Urinary bladder (tissue), 3 donors: ENCODE measurements at regions not wholly inside any gene's neighbourhood (a gene's known extent, or its start where the extent isn't known, plus 50 kb on each side); places are given as distances from the start of the nearest gene placed in this dataset.
"Not testable (repeated sequence)": the region's sequence is repeated elsewhere in the genome, so short reads cannot be mapped to it uniquely, and the experiment has no call there.

ENCODE experiments used
- DNase-seq: peaks from one replicate; pipeline ENCODE4 v3.0.0-alpha.2; 2015; ENCODE audit errors: extremely low spot score
- H3K27ac ChIP-seq: one replicate; pipeline ENCODE4 v1.5.1; 2013; ENCODE audit warnings: low read depth, mild to moderate bottlenecking, moderate library complexity
- H3K36me3 ChIP-seq: one replicate; pipeline ENCODE4 v1.6.1; 2013; ENCODE audit warnings: mild to moderate bottlenecking, moderate library complexity; ENCODE audit not compliant: insufficient read depth
- H3K4me1 ChIP-seq: one replicate; pipeline ENCODE4 v1.6.1; 2013; ENCODE audit warnings: mild to moderate bottlenecking, moderate library complexity; ENCODE audit not compliant: insufficient read depth
- H3K4me3 ChIP-seq: one replicate; pipeline ENCODE4 v1.5.1; 2013; ENCODE audit warnings: low read depth, low read length
- WGBS: extraction: QIAGEN DNeasy Blood & Tissue Kit; methylation state at CpG from one replicate; pipeline ENCODE4 v1.1.7; 2013; 5-methylcytosine and 5-hydroxymethylcytosine counted together
- donor health status: healthy with polysubstance abuse.
- donor health status: healthy.

DNA sequence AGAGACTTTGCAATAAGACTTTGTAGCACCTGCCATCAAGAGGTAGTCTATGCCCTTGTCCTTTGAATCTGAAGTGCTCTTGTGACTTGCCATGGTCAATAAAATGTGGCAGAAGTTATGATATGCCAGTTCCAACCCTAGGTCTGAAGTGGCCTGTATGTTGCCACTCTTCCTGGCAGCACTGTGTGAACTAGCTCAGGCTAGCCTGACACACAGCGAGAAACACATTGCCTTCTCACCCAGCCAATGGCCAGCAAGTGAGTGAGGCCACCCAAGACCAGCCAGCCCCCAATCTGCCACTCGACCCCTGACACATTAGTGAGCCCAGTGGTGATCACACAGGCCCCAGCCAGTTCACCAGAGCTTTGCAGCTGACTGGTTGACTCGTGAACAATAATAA, 52.7 kb upstream of the OSMR start:
- Histone ChIP-seq H3K4me3 (no peak overlapping the region), H3K4me1 (no peaks in the 10 kb centered on the region), H3K36me3 (no peaks in the 10 kb centered on the region), H3K27ac (no peak overlapping the region)
- WGBS, result 87% methylated on average over 3 of the region's 3 CpGs
- DNase-seq, result no peak

DNA sequence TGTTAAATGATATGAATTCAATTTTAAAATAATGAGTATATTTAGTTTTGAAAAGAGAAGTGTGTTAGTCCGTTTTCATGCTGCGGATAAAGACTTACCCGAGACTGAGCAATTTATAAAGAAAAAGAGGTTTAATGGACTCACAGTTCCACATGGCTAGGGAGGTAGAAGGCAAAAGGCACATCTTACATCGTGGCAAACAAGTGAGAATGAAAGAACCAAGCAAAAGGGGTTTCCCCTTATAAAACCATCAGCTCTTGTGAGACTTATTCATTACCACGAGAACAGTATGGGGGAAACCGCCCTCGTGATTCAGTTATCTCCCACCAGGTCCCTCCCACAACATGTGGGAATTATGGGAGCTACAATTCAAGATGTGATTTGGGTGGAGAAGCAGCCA, 51.8 kb upstream of the OSMR start:
- H3K4me1 ChIP-seq, H3K27ac ChIP-seq, H3K36me3 ChIP-seq, DNase-seq, H3K4me3 ChIP-seq: not testable (repeated sequence)
- WGBS, result 86% methylated on average over 7 of the region's 7 CpGs

DNA sequence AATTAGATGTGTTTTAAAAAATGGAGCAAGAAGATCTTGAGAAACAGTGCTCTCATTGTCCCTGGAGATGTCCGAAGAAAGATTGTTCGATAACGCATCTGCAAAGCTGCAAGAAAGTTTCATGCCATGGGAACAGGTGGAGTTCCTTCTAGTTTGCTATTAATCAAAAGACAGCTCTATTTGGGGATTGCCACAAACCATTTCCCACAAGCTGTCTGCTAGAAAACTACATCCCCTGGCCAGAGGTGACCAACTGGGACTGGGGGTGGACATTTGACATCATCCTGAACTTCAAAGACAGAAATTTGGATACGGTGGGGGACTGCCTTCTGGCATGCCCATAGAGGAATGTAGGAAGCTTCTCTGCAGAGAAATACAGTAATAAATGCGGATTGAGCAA, 50.8 kb upstream of the OSMR start:
- DNase-seq, result no peak
- Histone ChIP-seq H3K36me3 (no peaks in the 10 kb centered on the region), H3K27ac (no peak overlapping the region), H3K4me1 (no peaks in the 10 kb centered on the region), H3K4me3 (no peak overlapping the region)
- WGBS, result 91% methylated on average over 5 of the region's 5 CpGs

DNA sequence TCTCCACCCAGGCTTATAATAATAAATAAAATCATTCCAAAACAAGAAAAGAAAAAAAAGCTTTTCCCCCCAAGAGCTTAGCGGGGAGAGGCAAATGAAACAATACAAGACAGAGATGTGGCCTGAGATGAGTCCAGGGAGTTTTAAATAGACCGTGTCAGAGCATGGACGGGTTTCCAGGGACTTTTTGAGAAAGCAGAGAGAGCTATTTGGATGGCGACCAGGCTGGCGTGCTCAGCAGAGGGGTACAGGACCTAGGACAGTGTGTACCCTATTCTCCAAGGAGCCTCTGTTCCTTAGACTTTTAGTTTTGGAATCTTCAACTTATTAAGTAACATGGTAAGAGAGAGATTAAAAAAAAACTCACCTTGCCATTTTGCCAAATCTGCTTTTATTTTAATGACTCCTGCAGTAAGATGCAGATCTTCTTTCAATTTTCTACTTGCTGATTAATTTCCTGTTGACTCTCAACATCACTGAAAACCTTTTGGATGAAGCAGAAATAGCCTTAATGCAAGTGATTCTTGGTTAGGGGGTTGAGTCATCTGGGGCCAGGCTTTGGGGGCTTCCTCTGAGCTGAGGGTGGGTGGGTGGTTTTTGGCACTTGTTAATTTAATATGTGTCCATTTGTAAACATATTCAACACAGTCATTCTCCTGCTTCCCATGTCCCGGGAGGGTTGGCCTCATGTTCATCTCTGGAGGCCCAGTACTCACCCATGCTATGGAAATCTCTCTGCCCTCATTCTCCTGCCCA, 49.6 kb upstream of the OSMR start:
- Histone ChIP-seq H3K4me1 (no peaks in the 10 kb centered on the region), H3K36me3 (no peaks in the 10 kb centered on the region), H3K27ac (no peak overlapping the region), H3K4me3 (no peak overlapping the region)
- DNase-seq, result peak; percentile 20
- WGBS, result 66% methylated on average over 6 of the region's 6 CpGs
